GM12878 (cell line): ENCODE measurements at regions not wholly inside any gene's neighbourhood (a gene's known extent, or its start where the extent isn't known, plus 50 kb on each side); places are given as distances from the start of the nearest gene placed in this dataset.

Experiments used
- ATAC-seq: fragments of 200-7000 bp; cut with Tn5 transposase; 3 replicates; pipeline ENCODE4 v1.9.1; 2020; ENCODE audit warnings: mild to moderate bottlenecking, moderate library complexity
- BruUV-seq: library from RNA; stranded (reverse); fragments of 400-500 nt; replicated peaks from 2 replicates; lab custom pipeline; 2021; lab: Mats Ljungman, UMichigan
- CTCF ChIA-PET: fragments of 300-600 bp; sonication (Branson Sonifier 250); formaldehyde crosslinking; extraction: SDS; loops from one replicate; lab custom pipeline; 2021; ENCODE audit warnings: inconsistent platforms; lab: Yijun Ruan, JAX
- POLR2A ChIA-PET: fragments of 350-600 bp; formaldehyde crosslinking; extraction: SDS; loops from one replicate; lab custom pipeline; 2021; ENCODE audit warnings: inconsistent platforms; lab: Charles Lee
- RAD21 ChIA-PET: fragments of 300-600 bp; sonication (Branson Sonifier 250); formaldehyde crosslinking; loops from one replicate; lab custom pipeline; 2023; ENCODE audit warnings: antibody characterized with exemption; ENCODE audit not compliant: unreplicated experiment; lab: Charles Lee
- SMC1A ChIA-PET: fragments of 300-600 bp; sonication (Branson Sonifier 250); formaldehyde crosslinking; loops from one replicate; lab custom pipeline; 2023; ENCODE audit not compliant: unreplicated experiment, uncharacterized antibody; lab: Charles Lee
- DNase-seq: peaks from one replicate; pipeline ENCODE4 v3.0.0-alpha.2; 2011; ENCODE audit warnings: low read depth, low spot score
- FAIRE-seq: peaks from 3 replicates; lab custom pipeline; 2011; peaks lifted over from hg19 to GRCh38; lab: Jason Lieb, UNC
- H2AFZ ChIP-seq: 2 replicates; pipeline ENCODE4 v1.6.0; 2011; ENCODE audit warnings: low read depth, low read length, control low read depth; ENCODE audit not compliant: control insufficient read depth
- H3K27ac ChIP-seq: 2 replicates; pipeline ENCODE4 v1.5.1; 2011; ENCODE audit warnings: control low read depth; ENCODE audit not compliant: control insufficient read depth, insufficient read depth
- H3K27me3 ChIP-seq, 2 experiments: replicated peaks in 1 of 2; 2 replicates each; pipeline versions ENCODE4 v1.6.0 to v1.6.1; 2011; ENCODE audit warnings: low read length in 1 of 2; ENCODE audit not compliant: control insufficient read depth in 2 of 2, insufficient read depth in 2 of 2
- H3K36me3 ChIP-seq, 2 experiments: 2 replicates each; pipeline ENCODE4 v1.5.1; 2011; ENCODE audit warnings: low read length in 1 of 2; ENCODE audit not compliant: control insufficient read depth in 2 of 2, insufficient read depth in 2 of 2
- H3K4me1 ChIP-seq: 2 replicates; pipeline ENCODE4 v1.6.1; 2011; ENCODE audit warnings: mild to moderate bottlenecking, low read length, moderate library complexity, mixed read lengths; ENCODE audit not compliant: control insufficient read depth, insufficient read depth
- H3K4me2 ChIP-seq: 2 replicates; pipeline ENCODE4 v1.6.0; 2011; ENCODE audit warnings: control low read depth; ENCODE audit not compliant: control insufficient read depth, insufficient read depth
- H3K4me3 ChIP-seq: fragments of 200-600 bp; sonication (generic); 2 replicates; pipeline ENCODE4 v1.5.1; 2016
- H3K79me2 ChIP-seq: 2 replicates; pipeline ENCODE4 v1.6.0; 2011; ENCODE audit warnings: low read length; ENCODE audit not compliant: control insufficient read depth, insufficient read depth
- H3K9ac ChIP-seq: 2 replicates; pipeline ENCODE4 v1.8.0; 2011; ENCODE audit warnings: low read length, control low read depth, mixed read lengths; ENCODE audit not compliant: control insufficient read depth, insufficient read depth
- H3K9me3 ChIP-seq: replicated peaks from 3 replicates; pipeline ENCODE4 v1.5.1; 2011; ENCODE audit warnings: mild to moderate bottlenecking, low read length; ENCODE audit not compliant: control insufficient read depth, insufficient read depth
- H4K20me1 ChIP-seq: 2 replicates; pipeline ENCODE4 v1.6.0; 2011; ENCODE audit not compliant: control insufficient read depth, insufficient read depth
- ATF7 ChIP-seq: fragments of 450-650 bp; IDR thresholded peaks from 2 replicates; pipeline ENCODE4 v1.6.1; 2016; ENCODE audit warnings: low read depth, mild to moderate bottlenecking
- BRCA1 ChIP-seq: IDR thresholded peaks from 2 replicates; pipeline ENCODE4 v1.6.1; 2011; ENCODE audit warnings: low read depth, low read length, improper control_type of control experiment
- EZH2 ChIP-seq: IDR thresholded peaks from 2 replicates; pipeline ENCODE4 v1.6.1; 2012; ENCODE audit warnings: low read depth, mild to moderate bottlenecking, control low read depth, inconsistent platforms, low read length, borderline replicate concordance; ENCODE audit not compliant: control insufficient read depth
- FOXM1 ChIP-seq: IDR thresholded peaks from 2 replicates; pipeline ENCODE4 v1.6.1; 2012; ENCODE audit warnings: low read depth, mild to moderate bottlenecking, inconsistent platforms, low read length, moderate library complexity
- GATAD2B ChIP-seq: fragments of 450-650 bp; conservative IDR thresholded peaks from 2 replicates; pipeline ENCODE4 v1.6.1; 2017; ENCODE audit warnings: low read depth, mild to moderate bottlenecking, moderate library complexity
- LARP7 ChIP-seq: fragments of 450-650 bp; IDR thresholded peaks from 2 replicates; pipeline ENCODE4 v1.6.1; 2017; ENCODE audit warnings: mild to moderate bottlenecking
- NR2C1 ChIP-seq: fragments of 450-650 bp; IDR thresholded peaks from 2 replicates; pipeline ENCODE4 v1.6.1; 2017; ENCODE audit warnings: antibody characterized with exemption, mild to moderate bottlenecking, moderate library complexity
- POU2F2 ChIP-seq: IDR thresholded peaks from 3 replicates; pipeline ENCODE4 v1.6.1; 2011; ENCODE audit warnings: low read depth, mild to moderate bottlenecking, low read length, borderline replicate concordance
- TARDBP ChIP-seq: IDR thresholded peaks from 2 replicates; pipeline ENCODE4 v1.6.1; 2016; ENCODE audit warnings: borderline replicate concordance
- WGBS: methylation state at CpG from one replicate; pipeline ENCODE4 v1.1.6; 2016; ENCODE audit warnings: low lambda C conversion rate; ENCODE audit not compliant: insufficient replicate concordance, insufficient coverage; ENCODE audit errors: missing lambda C conversion rate; 5-methylcytosine and 5-hydroxymethylcytosine counted together
- in situ Hi-C: fragments of 300-500 bp; cut with MboI; formaldehyde crosslinking; loops from 9 replicates; pipeline ENCODE4 v1.14.3; 2018; ENCODE audit warnings: mixed read lengths
- intact Hi-C: fragments of 100-400 bp; cut with micrococcal nuclease; formaldehyde crosslinking; loops from one replicate; pipeline ENCODE4 v1.14.2; 2022; ENCODE audit not compliant: unreplicated experiment
- TF ChIP-seq, protein P1 (sequence below): fragments of 450-650 bp; IDR thresholded peaks from 2 replicates; pipeline ENCODE4 v1.6.1; 2016; ENCODE audit warnings: mild to moderate bottlenecking
- TF ChIP-seq, protein P2 (sequence below), 3 experiments: IDR thresholded peaks in 2 of 3; conservative IDR thresholded peaks in 1 of 3; 2 replicates each; pipeline ENCODE4 v1.5.1; 2011; ENCODE audit warnings: low read depth in 3 of 3, low read length in 3 of 3, mild to moderate bottlenecking in 3 of 3, control low read depth in 2 of 3, moderate library complexity in 2 of 3, inconsistent platforms in 1 of 3, mixed read lengths in 1 of 3; ENCODE audit not compliant: control insufficient read depth in 2 of 3, insufficient read depth in 1 of 3; ENCODE audit errors: extremely low read depth in 1 of 3

DNA sequence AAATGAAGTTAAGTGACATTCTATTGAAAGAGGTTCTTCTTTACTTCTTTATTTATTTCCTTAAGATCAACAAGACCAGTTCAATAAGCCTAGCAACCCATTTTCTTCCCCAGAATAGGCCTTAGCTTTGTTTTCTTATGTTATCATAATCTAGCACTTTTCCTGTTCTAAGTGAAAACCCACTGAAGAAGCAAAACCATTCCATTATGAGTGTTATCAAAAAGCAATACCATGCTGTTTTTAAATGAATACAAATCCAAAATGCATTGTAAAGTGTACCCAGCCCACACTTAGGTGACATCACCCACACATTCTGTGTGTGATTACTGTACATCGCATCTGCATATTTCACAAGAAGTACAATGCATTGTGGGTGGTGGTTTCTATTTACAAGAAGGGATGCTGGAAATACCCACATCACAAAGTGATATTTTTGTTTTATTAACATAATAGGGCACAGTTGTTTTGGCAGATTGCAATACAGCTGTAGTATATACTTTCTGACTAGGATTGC, 679.5 kb downstream of the KCNJ3 start:
- Histone ChIP-seq H3K27ac (no peak overlapping the region), H3K79me2 (no peaks in the 10 kb centered on the region), H3K27me3 (no peaks in the 10 kb centered on the region), H3K36me3 (no peaks in the 10 kb centered on the region), H2AFZ (no peak overlapping the region), H3K4me2 (no peak overlapping the region), H3K4me3 (no peak overlapping the region), H4K20me1 (no peaks in the 10 kb centered on the region), H3K9ac (no peak overlapping the region), H3K9me3 (no peaks in the 10 kb centered on the region), H3K4me1 (no peaks in the 10 kb centered on the region)
- ATAC-seq (peak; percentile 78), FAIRE-seq (no peak), DNase-seq (no peak)
- ChIA-PET SMC1A (interaction anchor here (0.8 to 5.6 kb wide), 9 partner anchors 22 to 1815 kb away, joined by 3 to 69 read pairs (median 4); no protein-coding TSS in a partner anchor), POLR2A (interaction anchor here (0.6 to 1.4 kb wide), 3 partner anchors 160 to 1211 kb away, joined by 3 to 4 read pairs (median 3); no protein-coding TSS in a partner anchor), RAD21 (interaction anchor here (0.6 to 4.7 kb wide), 10 partner anchors 9 to 1816 kb away, joined by 3 to 91 read pairs (median 4); no protein-coding TSS in a partner anchor), CTCF (interaction anchor here (0.8 to 5.2 kb wide), 16 partner anchors 11 to 1816 kb away, joined by 3 to 89 read pairs (median 5); no protein-coding TSS in a partner anchor)
- intact Hi-C loops, result loop anchor here (1.0 to 10.0 kb wide), 6 partner anchors 259 to 1817 kb away; partner anchors contain the start of gene NR4A2
- in situ Hi-C loops, result loop anchor here (10.0 to 25.0 kb wide), 2 partner anchors 1209 to 1817 kb away; no protein-coding TSS in a partner anchor
- BruUV-seq, result no TSS peak
- TF ChIP-seq ATF7 (peak; percentile 58), POU2F2 (peak; percentile 43; the same call in 1 of the 3 replicates), BRCA1 (no peak)
- 0% methylated on average over 1 of the region's 1 CpG for WGBS

DNA sequence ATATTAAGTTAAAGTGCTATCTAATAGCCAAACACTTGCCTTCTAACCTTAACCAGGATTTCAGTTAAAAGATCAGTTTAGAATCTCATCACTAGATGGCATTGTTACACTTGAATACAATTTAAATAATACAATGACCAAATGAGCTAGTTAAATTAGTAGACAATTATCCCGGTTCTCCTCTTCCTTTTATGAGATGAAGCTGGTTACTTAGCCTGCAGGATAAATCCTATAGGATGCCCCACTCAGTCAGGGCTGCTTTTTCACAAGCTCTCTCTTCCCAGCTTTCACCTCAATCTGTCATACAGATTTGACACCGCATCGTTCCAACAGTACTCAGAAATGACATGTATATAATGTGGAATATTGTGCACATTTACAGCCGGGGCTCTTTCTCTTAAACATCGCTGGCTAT, 678.8 kb downstream of the KCNJ3 start:
- SMC1A ChIA-PET, result interaction anchor here (0.6 to 5.6 kb wide), 20 partner anchors 14 to 1816 kb away, joined by 3 to 69 read pairs (median 3); no protein-coding TSS in a partner anchor
- intact Hi-C loops (loop anchor here (1.0 to 10.0 kb wide), 6 partner anchors 260 to 1818 kb away; partner anchors contain the start of gene NR4A2), in situ Hi-C loops (loop anchor here (10.0 to 25.0 kb wide), 2 partner anchors 1210 to 1818 kb away; no protein-coding TSS in a partner anchor)
- WGBS, result 28% methylated on average over 5 of the region's 5 CpGs
- no peaks in the 10 kb centered on the region for H3K4me1 ChIP-seq
- H3K9me3 ChIP-seq, result no peaks in the 10 kb centered on the region
- no peaks in the 10 kb centered on the region for H3K27me3 ChIP-seq
- CTCF ChIA-PET, result interaction anchor here (0.7 to 5.2 kb wide), 24 partner anchors 8 to 1816 kb away, joined by 3 to 89 read pairs (median 4); no protein-coding TSS in a partner anchor
- peak; percentile 79 for FAIRE-seq
- no peak for DNase-seq
- ATAC-seq, result peak; percentile 73
- H3K36me3 ChIP-seq, result no peaks in the 10 kb centered on the region
- no peak overlapping the region for H3K4me3 ChIP-seq
- H4K20me1 ChIP-seq, result no peaks in the 10 kb centered on the region
- no peak overlapping the region for H2AFZ ChIP-seq
- no peak overlapping the region for H3K27ac ChIP-seq
- POLR2A ChIA-PET, result interaction anchor here (0.7 to 1.4 kb wide), 2 partner anchors 437 to 1212 kb away, joined by 3 read pairs; no protein-coding TSS in a partner anchor
- RAD21 ChIA-PET, result interaction anchor here (0.7 to 4.7 kb wide), 15 partner anchors 9 to 1816 kb away, joined by 3 to 91 read pairs (median 3); no protein-coding TSS in a partner anchor
- H3K4me2 ChIP-seq, result no peak overlapping the region
- H3K9ac ChIP-seq, result no peak overlapping the region
- no peaks in the 10 kb centered on the region for H3K79me2 ChIP-seq
- no TSS peak for BruUV-seq
- TF ChIP-seq NR2C1, result no peak
- TF ChIP-seq, protein P1, sequence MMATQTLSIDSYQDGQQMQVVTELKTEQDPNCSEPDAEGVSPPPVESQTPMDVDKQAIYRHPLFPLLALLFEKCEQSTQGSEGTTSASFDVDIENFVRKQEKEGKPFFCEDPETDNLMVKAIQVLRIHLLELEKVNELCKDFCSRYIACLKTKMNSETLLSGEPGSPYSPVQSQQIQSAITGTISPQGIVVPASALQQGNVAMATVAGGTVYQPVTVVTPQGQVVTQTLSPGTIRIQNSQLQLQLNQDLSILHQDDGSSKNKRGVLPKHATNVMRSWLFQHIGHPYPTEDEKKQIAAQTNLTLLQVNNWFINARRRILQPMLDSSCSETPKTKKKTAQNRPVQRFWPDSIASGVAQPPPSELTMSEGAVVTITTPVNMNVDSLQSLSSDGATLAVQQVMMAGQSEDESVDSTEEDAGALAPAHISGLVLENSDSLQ, result no peak
- no peak for TF ChIP-seq LARP7
- TF ChIP-seq EZH2, result no peak
- TF ChIP-seq FOXM1, result no peak
- TF ChIP-seq TARDBP, result no peak
- no peak for TF ChIP-seq GATAD2B
- TF ChIP-seq, protein P2, sequence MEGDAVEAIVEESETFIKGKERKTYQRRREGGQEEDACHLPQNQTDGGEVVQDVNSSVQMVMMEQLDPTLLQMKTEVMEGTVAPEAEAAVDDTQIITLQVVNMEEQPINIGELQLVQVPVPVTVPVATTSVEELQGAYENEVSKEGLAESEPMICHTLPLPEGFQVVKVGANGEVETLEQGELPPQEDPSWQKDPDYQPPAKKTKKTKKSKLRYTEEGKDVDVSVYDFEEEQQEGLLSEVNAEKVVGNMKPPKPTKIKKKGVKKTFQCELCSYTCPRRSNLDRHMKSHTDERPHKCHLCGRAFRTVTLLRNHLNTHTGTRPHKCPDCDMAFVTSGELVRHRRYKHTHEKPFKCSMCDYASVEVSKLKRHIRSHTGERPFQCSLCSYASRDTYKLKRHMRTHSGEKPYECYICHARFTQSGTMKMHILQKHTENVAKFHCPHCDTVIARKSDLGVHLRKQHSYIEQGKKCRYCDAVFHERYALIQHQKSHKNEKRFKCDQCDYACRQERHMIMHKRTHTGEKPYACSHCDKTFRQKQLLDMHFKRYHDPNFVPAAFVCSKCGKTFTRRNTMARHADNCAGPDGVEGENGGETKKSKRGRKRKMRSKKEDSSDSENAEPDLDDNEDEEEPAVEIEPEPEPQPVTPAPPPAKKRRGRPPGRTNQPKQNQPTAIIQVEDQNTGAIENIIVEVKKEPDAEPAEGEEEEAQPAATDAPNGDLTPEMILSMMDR (IDR thresholded peaks at IDR 0.05 in 2 of 3, conservative IDR thresholded peaks at IDR 0.05 in 1 of 3; ENCODE audit: control insufficient read depth in 2 of 3, extremely low read depth in 1 of 3, insufficient read depth in 1 of 3, low read depth in 3 of 3, low read length in 3 of 3), result peak in 2 of 3 experiments; percentile 10 to 17; a peak in 3 of 6 replicates
